ENCODE measurements at regions not wholly inside any gene's neighbourhood (a gene's known extent, or its start where the extent isn't known, plus 50 kb on each side); places are given as distances from the start of the nearest gene placed in this dataset.

DNA sequence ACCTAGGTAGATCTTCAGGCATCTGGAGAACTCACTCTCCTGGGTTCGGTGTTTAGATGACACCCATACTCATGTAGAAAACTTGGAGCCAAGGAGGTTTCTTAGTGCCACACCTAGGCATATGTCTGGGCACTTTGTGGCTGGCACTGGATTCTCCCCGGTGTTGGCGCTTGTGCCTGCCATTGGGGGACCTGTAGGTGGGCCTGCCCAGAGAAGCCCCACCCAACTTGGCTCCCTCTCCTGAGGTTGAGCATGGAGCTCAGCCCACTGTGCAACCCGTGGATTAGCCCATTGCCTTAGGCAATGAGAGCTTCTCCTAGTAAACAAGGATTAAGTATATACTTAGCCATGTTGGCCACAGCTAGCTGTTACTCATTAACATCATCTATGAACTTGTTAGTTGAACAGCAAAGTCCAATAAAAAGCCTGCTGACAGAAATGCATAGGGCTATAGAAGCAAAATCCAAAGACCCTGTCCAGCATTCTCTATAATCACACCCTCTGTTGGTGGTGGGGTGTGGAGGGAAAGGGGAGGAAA, 335.5 kb upstream of the CHORDC1 start:
- WGBS, 2 donors (ENCODE audit: low coverage in 1 of 2), result 100% methylated on average over 1 of the region's 4 CpGs; no CpG with 5 or more reads in 1 of the 2 donors
- H3K4me3 ChIP-seq, result no peak overlapping the region
- H3K27me3 ChIP-seq, result no peaks in the 10 kb centered on the region
- no peak for ATAC-seq
- H3K4me1 ChIP-seq, result no peaks in the 10 kb centered on the region
- H3K36me3 ChIP-seq, result no peaks in the 10 kb centered on the region
- no peak for TF ChIP-seq EP300 (IDR thresholded peaks at IDR 0.05)
- no peak for TF ChIP-seq POLR2A (IDR thresholded peaks at IDR 0.05)
- TF ChIP-seq POLR2AphosphoS5 (IDR thresholded peaks at IDR 0.05), result no peak
- TF ChIP-seq, protein P1, sequence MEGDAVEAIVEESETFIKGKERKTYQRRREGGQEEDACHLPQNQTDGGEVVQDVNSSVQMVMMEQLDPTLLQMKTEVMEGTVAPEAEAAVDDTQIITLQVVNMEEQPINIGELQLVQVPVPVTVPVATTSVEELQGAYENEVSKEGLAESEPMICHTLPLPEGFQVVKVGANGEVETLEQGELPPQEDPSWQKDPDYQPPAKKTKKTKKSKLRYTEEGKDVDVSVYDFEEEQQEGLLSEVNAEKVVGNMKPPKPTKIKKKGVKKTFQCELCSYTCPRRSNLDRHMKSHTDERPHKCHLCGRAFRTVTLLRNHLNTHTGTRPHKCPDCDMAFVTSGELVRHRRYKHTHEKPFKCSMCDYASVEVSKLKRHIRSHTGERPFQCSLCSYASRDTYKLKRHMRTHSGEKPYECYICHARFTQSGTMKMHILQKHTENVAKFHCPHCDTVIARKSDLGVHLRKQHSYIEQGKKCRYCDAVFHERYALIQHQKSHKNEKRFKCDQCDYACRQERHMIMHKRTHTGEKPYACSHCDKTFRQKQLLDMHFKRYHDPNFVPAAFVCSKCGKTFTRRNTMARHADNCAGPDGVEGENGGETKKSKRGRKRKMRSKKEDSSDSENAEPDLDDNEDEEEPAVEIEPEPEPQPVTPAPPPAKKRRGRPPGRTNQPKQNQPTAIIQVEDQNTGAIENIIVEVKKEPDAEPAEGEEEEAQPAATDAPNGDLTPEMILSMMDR (IDR thresholded peaks at IDR 0.05), result no peak
- H3K27ac ChIP-seq, result no peak overlapping the region
- no peaks in the 10 kb centered on the region for H3K9me3 ChIP-seq

DNA sequence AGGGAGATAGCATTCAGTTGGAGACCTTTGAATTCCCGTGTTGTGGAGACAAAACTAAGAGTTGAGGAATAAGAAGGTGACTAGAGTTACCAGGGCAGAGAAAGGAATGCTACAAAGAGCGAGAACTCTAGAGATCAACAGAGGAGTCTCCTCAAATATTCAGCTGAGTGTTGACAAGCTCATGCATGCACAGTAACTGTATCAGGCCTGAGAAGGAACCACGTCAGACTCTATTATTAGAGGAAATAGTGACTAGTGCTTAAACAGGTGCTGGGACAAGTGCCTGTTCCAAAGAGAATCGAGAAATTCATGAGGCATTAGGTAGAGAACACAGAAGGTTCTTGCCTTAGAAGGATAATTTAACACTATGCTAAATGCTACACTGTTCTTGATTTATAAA, 333.8 kb upstream of the CHORDC1 start:
- TF ChIP-seq POLR2A (IDR thresholded peaks at IDR 0.05) (no peak), EP300 (IDR thresholded peaks at IDR 0.05) (no peak), POLR2AphosphoS5 (IDR thresholded peaks at IDR 0.05) (no peak)
- TF ChIP-seq, protein P1 (IDR thresholded peaks at IDR 0.05), result no peak
- Histone ChIP-seq H3K27me3 (no peaks in the 10 kb centered on the region), H3K9me3 (no peaks in the 10 kb centered on the region), H3K4me1 (no peaks in the 10 kb centered on the region), H3K36me3 (no peaks in the 10 kb centered on the region), H3K4me3 (no peak overlapping the region), H3K27ac (no peak overlapping the region)
- WGBS, 2 donors (ENCODE audit: low coverage in 1 of 2), result 75 to 91% methylated on average over 2 to 4 of the region's 4 CpGs
- ATAC-seq, result no peak

- TF ChIP-seq POLR2A (IDR thresholded peaks at IDR 0.05), result no peak
- no peak for TF ChIP-seq EP300 (IDR thresholded peaks at IDR 0.05)
- no peak for TF ChIP-seq POLR2AphosphoS5 (IDR thresholded peaks at IDR 0.05)
- TF ChIP-seq, protein P1 (IDR thresholded peaks at IDR 0.05), result no peak
- Histone ChIP-seq H3K4me1 (no peaks in the 10 kb centered on the region), H3K9me3 (no peaks in the 10 kb centered on the region), H3K36me3 (no peaks in the 10 kb centered on the region), H3K4me3 (no peak overlapping the region), H3K27ac (no peak overlapping the region), H3K27me3 (no peaks in the 10 kb centered on the region)
- WGBS, 2 donors (ENCODE audit: low coverage in 1 of 2), result 64 to 81% methylated on average over 1 of the region's 1 CpG
- ATAC-seq, result no peak
These were observed 333.2 kb upstream of the CHORDC1 start for GRCh38 chr11:90556026-90556425.

GRCh38 chr11:90555477-90555876, 332.6 kb upstream of the CHORDC1 start:
- no peak for TF ChIP-seq EP300 (IDR thresholded peaks at IDR 0.05)
- no peak for TF ChIP-seq POLR2A (IDR thresholded peaks at IDR 0.05)
- TF ChIP-seq POLR2AphosphoS5 (IDR thresholded peaks at IDR 0.05), result no peak
- TF ChIP-seq, protein P1 (IDR thresholded peaks at IDR 0.05), result no peak

DNA sequence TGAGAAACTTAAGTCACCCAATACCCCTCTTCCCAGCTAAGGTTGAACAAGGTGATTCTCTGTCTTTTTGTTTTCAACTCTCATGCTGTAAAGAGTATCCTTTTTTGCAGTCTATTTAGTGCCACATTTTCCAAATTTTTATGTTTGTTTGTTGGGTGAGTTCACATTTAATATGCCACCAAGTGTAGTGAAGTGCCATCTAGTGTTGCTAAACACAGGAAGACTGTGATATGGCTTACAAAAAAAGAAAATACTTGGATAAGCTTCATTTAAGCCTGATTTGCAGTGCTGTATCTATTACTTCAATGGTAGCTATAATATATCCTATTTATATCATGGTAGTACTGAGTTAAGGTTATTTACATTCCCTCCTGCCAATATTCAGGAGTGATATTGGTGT, 319.2 kb upstream of the CHORDC1 start:
- H3K4me3 ChIP-seq, result no peak overlapping the region
- no peak overlapping the region for H3K27ac ChIP-seq
- no peaks in the 10 kb centered on the region for H3K36me3 ChIP-seq
- H3K27me3 ChIP-seq, result no peaks in the 10 kb centered on the region
- no peak for ATAC-seq
- no peak for TF ChIP-seq POLR2AphosphoS5 (IDR thresholded peaks at IDR 0.05)
- no peak for TF ChIP-seq POLR2A (IDR thresholded peaks at IDR 0.05)
- TF ChIP-seq, protein P1 (IDR thresholded peaks at IDR 0.05), result no peak
- TF ChIP-seq EP300 (IDR thresholded peaks at IDR 0.05), result no peak
- H3K4me1 ChIP-seq, result no peaks in the 10 kb centered on the region
- H3K9me3 ChIP-seq, result no peaks in the 10 kb centered on the region

More at GRCh38 chr11:90555477-90555876, 332.6 kb upstream of the CHORDC1 start:
- H3K9me3 ChIP-seq, result no peaks in the 10 kb centered on the region
- H3K27me3 ChIP-seq, result no peaks in the 10 kb centered on the region
- 63 to 80% methylated on average over 2 of the region's 2 CpGs for WGBS, 2 donors (ENCODE audit: low coverage in 1 of 2)
- ATAC-seq, result no peak
- no peak overlapping the region for H3K27ac ChIP-seq
- no peak overlapping the region for H3K4me3 ChIP-seq
- H3K4me1 ChIP-seq, result no peaks in the 10 kb centered on the region
- no peaks in the 10 kb centered on the region for H3K36me3 ChIP-seq
